Large intestine (tissue), 3 donors: ENCODE measurements at regions not wholly inside any gene's neighbourhood (a gene's known extent, or its start where the extent isn't known, plus 50 kb on each side); places are given as distances from the start of the nearest gene placed in this dataset.

Experiments
- DNase-seq, 2 donors: peaks; one replicate each; pipeline versions ENCODE4 v3.0.0 to v3.0.0-alpha.2; 2013
- H3K27ac ChIP-seq: one replicate; pipeline ENCODE4 v1.5.1; 2013; ENCODE audit warnings: low read length
- H3K27me3 ChIP-seq: 2 replicates; pipeline ENCODE4 v1.6.1; 2013; ENCODE audit warnings: low read length; ENCODE audit not compliant: control insufficient read depth, insufficient read depth
- H3K36me3 ChIP-seq: 2 replicates; pipeline ENCODE4 v1.6.1; 2013; ENCODE audit warnings: low read length; ENCODE audit not compliant: control insufficient read depth, insufficient read depth
- H3K4me1 ChIP-seq: one replicate; pipeline ENCODE4 v1.6.1; 2013; ENCODE audit warnings: low read length; ENCODE audit not compliant: control insufficient read depth, insufficient read depth
- H3K4me3 ChIP-seq: one replicate; pipeline ENCODE4 v1.5.1; 2013; ENCODE audit warnings: low read length
- H3K9me3 ChIP-seq: one replicate; pipeline ENCODE4 v1.6.1; 2013; ENCODE audit warnings: mild to moderate bottlenecking, low read depth, low read length, moderate library complexity; ENCODE audit not compliant: control insufficient read depth
- whole genome bisulfite sequencing: methylation state at CpG from one replicate; pipeline ENCODE4 v1.1.5; 2013; ENCODE audit warnings: low lambda C conversion rate; ENCODE audit not compliant: insufficient coverage; 5-methylcytosine and 5-hydroxymethylcytosine counted together

GRCh38 chr20:40442181-40442963 is 246.7 kb downstream of the MAFB start:
- no CpG with 5 or more reads among the region's 8 CpGs for whole genome bisulfite sequencing
- Histone ChIP-seq H3K36me3 (no peaks in the 10 kb centered on the region), H3K27me3 (no peaks in the 10 kb centered on the region), H3K9me3 (no peaks in the 10 kb centered on the region), H3K4me3 (no peak overlapping the region), H3K4me1 (no peaks in the 10 kb centered on the region), H3K27ac (no peak overlapping the region)
- DNase-seq = peak; percentile 17 to 18

DNA sequence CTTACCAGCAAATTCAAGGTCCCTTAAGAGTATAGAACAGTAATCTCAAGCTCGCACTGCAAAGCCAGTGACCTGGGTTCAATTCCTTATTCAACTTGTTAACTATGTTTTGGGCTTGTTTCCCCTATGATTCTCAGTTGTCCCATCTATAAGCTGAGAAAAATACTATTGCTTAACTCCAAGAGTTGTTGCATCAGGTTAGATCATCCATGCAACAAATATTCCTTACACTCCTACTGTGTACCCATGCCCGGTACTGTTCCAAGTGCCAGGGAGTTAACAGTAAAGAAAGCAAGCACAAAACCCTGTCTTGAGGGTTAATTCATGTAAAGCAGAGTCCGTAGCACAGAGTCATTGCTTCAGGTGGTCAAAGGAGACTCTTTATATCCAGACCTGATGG is 247.3 kb downstream of the MAFB start:
- H3K36me3 ChIP-seq = no peaks in the 10 kb centered on the region
- H3K9me3 ChIP-seq = no peaks in the 10 kb centered on the region
- DNase-seq = no peak
- H3K27ac ChIP-seq = no peak overlapping the region
- no peak overlapping the region for H3K4me3 ChIP-seq
- WGBS = no CpG with 5 or more reads among the region's 3 CpGs
- H3K27me3 ChIP-seq = no peaks in the 10 kb centered on the region
- H3K4me1 ChIP-seq = no peaks in the 10 kb centered on the region

- Histone ChIP-seq H3K27me3 (no peaks in the 10 kb centered on the region), H3K27ac (no peak overlapping the region), H3K4me1 (no peaks in the 10 kb centered on the region), H3K9me3 (no peaks in the 10 kb centered on the region), H3K4me3 (no peak overlapping the region), H3K36me3 (no peaks in the 10 kb centered on the region)
- 50% methylated on average over 1 of the region's 8 CpGs for WGBS
- no peak for DNase-seq
These were observed 250.7 kb downstream of the MAFB start for GRCh38 chr20:40438161-40438830.

DNA sequence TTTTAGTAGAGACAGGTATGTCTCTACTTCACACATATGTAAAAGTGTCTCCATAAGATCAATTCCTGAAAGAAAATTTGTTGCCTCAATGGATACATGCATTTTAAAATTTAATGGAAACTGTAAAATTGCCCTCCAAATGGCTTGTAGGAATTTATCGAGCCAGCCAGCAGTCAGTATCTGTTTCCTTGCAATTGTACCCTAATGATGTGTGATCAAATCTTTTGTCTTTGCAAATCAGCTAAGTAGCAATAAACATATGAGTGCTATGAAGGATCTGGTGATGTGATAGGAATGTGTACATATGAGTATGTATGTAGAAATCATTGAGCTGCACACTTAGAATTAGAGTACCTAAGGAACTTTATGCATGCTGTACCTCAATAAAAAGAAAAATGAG is 253.0 kb downstream of the MAFB start:
- Histone ChIP-seq H3K27ac (no peak overlapping the region), H3K27me3 (peaks cover 2% of the 10 kb centered on the region), H3K4me3 (no peak overlapping the region), H3K36me3 (no peaks in the 10 kb centered on the region), H3K9me3 (no peaks in the 10 kb centered on the region), H3K4me1 (no peaks in the 10 kb centered on the region)
- no peak for DNase-seq
- no CpG with 5 or more reads among the region's 1 CpG for WGBS

DNA sequence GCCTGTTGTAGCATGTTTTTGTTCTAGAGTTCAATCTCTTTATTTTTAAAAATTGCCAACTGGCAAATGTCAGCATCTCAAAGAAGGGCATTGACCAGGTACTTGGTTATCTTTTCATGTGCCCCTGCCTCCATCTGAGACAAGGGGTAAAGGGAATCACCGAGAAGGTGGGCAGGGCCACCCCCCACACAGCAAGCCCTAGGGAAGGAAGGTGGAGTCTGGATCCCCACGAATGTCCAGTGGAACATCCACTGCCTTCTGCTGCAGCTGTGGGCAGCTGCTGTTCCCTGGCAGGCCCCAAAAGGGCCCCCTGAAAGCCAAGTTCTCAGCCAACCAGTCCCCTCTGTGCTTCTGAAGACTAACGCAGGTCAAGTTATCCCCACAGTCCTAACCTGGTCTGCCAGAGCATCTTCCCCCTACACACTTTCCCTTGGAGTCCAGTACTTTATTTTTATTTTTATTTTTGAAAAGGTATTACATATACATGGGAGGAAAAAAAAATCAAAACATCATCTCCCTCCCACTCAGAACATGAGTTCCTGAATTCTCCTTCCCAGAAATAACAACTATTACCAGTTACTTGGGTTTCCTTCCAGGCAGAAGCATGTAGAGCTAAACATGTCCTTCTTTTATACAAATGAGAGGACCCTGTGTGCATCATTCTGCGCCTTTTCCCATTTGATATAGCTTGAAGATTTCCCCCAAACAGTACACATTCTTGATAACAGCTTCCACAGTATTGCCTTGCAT is 253.7 kb downstream of the MAFB start:
- Histone ChIP-seq H3K27me3 (peaks cover 2% of the 10 kb centered on the region), H3K36me3 (no peaks in the 10 kb centered on the region), H3K27ac (no peak overlapping the region), H3K4me1 (no peaks in the 10 kb centered on the region), H3K9me3 (no peaks in the 10 kb centered on the region), H3K4me3 (no peak overlapping the region)
- no peak for DNase-seq
- WGBS = 100% methylated on average over 1 of the region's 4 CpGs

DNA sequence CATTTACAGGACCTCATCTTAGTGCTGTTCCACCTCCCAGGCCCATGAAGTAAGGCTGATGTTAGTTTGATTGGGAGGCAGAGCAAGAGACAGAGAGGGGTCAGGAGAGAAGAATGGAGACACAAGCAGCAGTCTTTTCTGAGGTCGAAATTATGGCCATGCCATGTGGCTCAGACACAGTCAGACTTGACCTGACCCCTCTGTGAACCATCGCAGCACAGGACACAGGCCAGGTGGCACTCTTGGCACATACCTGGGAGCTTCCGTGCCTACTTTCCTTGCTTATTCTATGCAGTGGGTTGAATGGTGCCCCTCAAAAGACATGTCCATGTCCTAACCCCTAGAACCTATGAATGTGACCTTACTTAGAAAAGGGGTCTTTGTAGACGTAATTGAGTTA is 254.9 kb downstream of the MAFB start:
- Histone ChIP-seq H3K27ac (no peak overlapping the region), H3K4me1 (no peaks in the 10 kb centered on the region), H3K4me3 (no peak overlapping the region), H3K36me3 (no peaks in the 10 kb centered on the region), H3K9me3 (no peaks in the 10 kb centered on the region), H3K27me3 (peaks cover 2% of the 10 kb centered on the region)
- WGBS = no CpG with 5 or more reads among the region's 4 CpGs
- no peak for DNase-seq

- Histone ChIP-seq H3K27me3 (peaks cover 2% of the 10 kb centered on the region), H3K4me3 (no peak overlapping the region), H3K9me3 (no peaks in the 10 kb centered on the region), H3K4me1 (no peaks in the 10 kb centered on the region), H3K27ac (no peak overlapping the region), H3K36me3 (no peaks in the 10 kb centered on the region)
- 88% methylated on average over 2 of the region's 8 CpGs for WGBS
- DNase-seq = no peak
These were observed 255.6 kb downstream of the MAFB start for GRCh38 chr20:40433341-40433861.

GRCh38 chr20:40431611-40432010 is 257.4 kb downstream of the MAFB start:
- H3K4me1 ChIP-seq = no peaks in the 10 kb centered on the region
- WGBS = 100% methylated on average over 1 of the region's 3 CpGs
- DNase-seq = no peak

GRCh38 chr20:40431112-40431511 is 257.9 kb downstream of the MAFB start:
- Histone ChIP-seq H3K4me1 (no peaks in the 10 kb centered on the region), H3K4me3 (no peak overlapping the region), H3K27me3 (peaks cover 2% of the 10 kb centered on the region), H3K27ac (no peak overlapping the region), H3K36me3 (no peaks in the 10 kb centered on the region), H3K9me3 (no peaks in the 10 kb centered on the region)
- WGBS = no CpG with 5 or more reads among the region's 4 CpGs
- DNase-seq = no peak

More at GRCh38 chr20:40431611-40432010, 257.4 kb downstream of the MAFB start:
- Histone ChIP-seq H3K9me3 (no peaks in the 10 kb centered on the region), H3K27ac (no peak overlapping the region), H3K27me3 (peaks cover 2% of the 10 kb centered on the region), H3K4me3 (no peak overlapping the region), H3K36me3 (no peaks in the 10 kb centered on the region)

GRCh38 chr20:40427026-40427425 is 262.0 kb downstream of the MAFB start:
- WGBS = 89% methylated on average over 3 of the region's 4 CpGs
- H3K4me1 ChIP-seq = no peaks in the 10 kb centered on the region
- DNase-seq = no peak
- peaks cover 7% of the 10 kb centered on the region for H3K27me3 ChIP-seq
- no peaks in the 10 kb centered on the region for H3K36me3 ChIP-seq
- no peak overlapping the region for H3K27ac ChIP-seq
- H3K4me3 ChIP-seq = no peak overlapping the region
- H3K9me3 ChIP-seq = no peaks in the 10 kb centered on the region
